RPMI7951 (cell line): ENCODE measurements at regions not wholly inside any gene's neighbourhood (a gene's known extent, or its start where the extent isn't known, plus 50 kb on each side); places are given as distances from the start of the nearest gene placed in this dataset.
"Not testable (repeated sequence)": the region's sequence is repeated elsewhere in the genome, so short reads cannot be mapped to it uniquely, and the experiment has no call there.

ENCODE experiments used
- DNase-seq: peaks from one replicate; pipeline ENCODE4 v3.0.0-alpha.2; 2012; ENCODE audit warnings: low read depth

- DNase-seq: no peak
Measured at GRCh38 chr2:160730296-160730995, 236.8 kb upstream of the RBMS1 start.

DNA sequence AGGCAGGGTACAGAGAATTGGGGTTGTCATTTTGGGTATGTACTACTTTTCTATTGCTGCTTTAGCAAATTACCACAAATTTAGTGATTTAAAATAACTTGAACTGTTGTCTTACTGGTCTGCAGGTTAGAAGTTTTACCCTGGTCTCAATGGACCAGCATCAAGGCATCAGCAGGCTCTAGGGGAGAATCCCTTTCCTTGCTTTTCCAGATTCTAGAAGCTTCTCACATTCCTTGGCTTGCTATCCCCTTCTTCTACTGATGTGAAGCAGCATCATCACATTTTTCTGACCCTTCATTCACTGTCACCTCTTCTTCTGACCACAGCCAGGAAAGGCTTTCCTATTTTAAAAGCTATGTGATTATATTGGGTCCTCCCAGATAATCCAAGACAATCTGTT is 237.8 kb upstream of the RBMS1 start:
- DNase-seq: no peak

DNA sequence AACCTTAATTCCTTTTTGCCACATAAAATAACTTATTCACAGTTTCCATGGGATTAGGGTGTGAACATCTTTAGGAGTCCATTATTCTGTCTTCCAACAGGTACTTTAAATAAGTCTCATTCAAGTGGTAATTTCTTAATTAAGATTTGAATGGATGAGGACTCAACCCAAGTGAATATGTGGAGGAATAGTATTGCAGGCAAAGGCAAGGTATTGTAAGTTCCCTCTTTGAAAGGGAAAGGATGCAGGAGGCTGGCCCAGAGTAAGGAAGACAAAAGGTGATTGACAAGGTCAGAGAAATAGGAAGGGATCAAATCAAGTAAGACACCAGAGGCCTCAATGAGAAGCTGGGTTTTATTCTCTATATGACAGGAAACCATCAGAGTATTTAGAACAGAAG is 238.2 kb upstream of the RBMS1 start:
- DNase-seq: no peak

GRCh38 chr2:160735696-160736095 is 242.1 kb upstream of the RBMS1 start:
- DNase-seq: no peak

GRCh38 chr2:160736148-160737028 is 242.8 kb upstream of the RBMS1 start:
- peak; percentile 60 for DNase-seq

DNA sequence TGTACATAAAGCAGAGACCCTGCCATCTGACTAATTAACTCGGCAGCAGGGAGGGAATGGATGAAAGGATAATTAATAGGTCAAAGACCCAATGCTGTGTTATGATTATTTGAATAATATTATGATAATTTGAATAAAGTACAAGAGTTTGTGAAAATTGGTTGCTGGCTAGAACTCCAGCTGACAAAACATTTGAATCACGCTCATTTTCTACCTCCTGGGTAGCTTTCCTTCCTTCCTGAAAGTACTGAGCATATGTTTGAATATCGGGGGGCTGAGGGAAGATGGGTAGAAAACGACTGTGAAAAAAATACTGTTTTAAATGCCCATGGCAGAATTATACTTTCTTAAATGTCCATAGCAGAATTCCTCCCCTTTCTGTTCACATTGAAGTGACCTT is 243.6 kb upstream of the RBMS1 start:
- no peak for DNase-seq

DNA sequence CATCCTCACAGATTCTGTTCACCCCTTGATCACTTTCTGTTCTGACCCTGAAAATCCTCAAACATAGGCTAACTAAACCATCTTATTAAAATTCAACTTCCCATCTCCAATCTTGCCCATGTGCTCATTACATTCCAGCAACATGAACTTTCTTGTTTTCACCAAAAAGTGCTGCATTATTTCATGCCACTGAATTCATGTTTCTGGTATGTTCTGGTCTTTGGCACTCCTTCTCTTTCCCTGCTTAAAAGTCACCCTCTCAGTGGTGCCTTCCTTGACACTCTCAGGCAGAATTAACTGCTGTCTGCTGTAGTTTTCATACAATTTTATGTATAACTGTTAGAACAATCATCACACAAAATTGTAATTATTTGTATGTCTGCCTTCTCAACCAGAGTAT is 247.7 kb upstream of the RBMS1 start:
- no peak for DNase-seq

DNA sequence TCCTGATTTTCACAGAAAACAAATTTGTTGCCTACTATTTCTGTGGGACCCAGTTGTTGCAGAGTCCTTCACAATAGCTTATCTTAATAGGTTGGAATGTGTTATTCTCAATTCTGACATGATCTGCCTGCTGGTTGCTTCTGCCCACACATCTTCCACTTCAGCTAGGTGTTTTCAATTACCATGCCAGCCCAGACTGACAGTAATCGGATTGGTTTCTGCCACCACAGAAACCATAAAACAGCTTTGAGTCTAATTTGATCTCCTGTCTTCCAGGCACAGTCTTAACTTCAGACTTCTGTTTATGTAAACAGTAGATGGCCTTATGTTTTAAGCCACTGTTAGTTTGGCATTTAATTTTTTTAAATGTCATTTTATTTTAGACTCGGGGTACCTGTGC is 248.2 kb upstream of the RBMS1 start:
- no peak for DNase-seq

DNA sequence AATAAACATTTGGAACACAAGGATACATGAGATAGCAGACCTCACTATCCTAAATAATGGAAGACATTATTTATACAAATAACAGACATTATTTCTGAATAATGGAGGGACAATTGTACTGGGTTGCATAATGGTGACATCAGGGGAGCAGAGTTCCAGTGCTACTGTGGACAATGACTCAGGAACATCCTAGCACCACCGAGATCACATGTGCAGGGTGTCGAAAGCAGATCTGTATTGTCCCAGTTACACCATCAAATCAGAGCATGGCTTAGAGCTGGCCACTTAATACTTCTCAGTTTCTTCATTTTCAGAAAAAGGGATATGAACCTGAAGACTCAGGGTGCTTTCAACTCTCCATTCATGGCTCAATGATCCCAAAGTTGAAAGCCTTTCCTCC is 249.1 kb upstream of the RBMS1 start:
- DNase-seq: peak; percentile 20

GRCh38 chr2:160747501-160748170 is 254.0 kb upstream of the RBMS1 start:
- DNase-seq: peak; percentile 92

DNA sequence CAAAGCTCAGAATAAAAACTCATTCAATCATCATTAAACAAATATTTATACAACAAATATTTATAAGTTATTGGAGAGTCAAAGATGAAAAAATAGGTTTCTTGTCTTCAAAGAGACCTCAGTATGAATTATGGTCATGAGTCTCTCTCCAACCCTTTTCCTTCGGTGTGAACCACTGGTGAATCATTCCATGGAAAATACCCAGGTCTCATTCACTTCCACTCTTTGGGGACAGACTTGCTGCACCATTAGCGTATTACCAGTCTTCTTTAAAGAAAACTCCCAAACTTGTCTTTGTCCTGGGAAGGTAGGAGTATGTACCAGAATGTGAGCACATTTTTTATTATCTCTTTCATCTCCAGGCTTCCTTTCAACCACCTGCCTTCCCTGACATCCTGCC is 257.4 kb upstream of the RBMS1 start:
- peak; percentile 81 for DNase-seq

DNA sequence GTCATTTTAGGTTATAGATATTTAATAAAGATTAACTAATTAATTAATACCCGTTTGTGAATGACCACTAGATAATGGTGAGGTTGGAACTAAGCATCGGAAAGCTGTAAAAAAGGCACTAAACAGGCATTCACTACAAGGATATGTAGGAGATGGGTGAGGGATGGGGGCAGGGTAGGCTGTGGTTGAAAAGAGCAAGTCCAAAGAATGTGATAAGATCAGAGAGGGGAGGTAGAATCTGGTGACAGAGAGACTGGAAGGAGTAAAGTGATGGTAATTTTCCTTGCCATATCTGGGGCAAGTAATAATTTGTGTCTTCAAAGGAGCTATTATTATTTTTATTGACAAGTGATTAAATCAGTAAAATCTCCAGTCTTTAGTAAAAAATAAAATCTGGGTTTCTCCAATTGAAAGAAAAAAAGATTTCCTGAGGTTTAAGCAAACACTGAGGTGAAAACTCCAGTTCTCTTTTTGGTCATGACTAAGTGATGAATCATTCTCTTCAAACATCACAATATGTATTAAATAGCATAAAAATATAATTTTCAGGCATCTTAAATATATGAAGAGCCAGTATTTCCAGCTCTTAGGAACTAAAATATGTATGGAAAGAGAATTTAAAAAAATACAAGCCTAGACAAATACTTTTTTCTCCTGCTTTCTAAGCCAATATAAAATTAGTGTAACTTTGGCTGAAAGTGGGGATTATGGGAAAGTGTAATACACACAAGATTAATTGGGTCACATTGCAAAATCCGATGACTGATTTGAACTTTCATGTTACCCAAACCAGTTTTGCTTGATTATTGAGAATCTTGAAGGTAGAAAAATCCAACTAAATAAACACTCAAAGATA is 259.1 kb upstream of the RBMS1 start:
- peak; percentile 85 for DNase-seq

DNA sequence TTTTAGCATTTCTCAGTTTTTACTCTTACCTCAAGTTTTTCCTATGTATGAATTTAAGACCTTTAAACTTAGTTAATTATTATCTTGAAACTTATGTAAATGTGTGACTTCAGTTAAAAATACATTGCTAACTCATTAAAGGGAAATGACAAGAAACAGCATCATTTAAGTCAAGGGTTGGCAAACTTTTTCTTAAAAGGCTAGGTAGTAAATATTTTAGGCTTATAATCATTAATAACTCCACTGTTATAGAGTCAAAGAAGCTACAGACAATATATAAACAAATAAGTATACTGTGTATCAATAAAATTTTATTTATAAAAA is 259.7 kb upstream of the RBMS1 start:
- DNase-seq: no peak

DNA sequence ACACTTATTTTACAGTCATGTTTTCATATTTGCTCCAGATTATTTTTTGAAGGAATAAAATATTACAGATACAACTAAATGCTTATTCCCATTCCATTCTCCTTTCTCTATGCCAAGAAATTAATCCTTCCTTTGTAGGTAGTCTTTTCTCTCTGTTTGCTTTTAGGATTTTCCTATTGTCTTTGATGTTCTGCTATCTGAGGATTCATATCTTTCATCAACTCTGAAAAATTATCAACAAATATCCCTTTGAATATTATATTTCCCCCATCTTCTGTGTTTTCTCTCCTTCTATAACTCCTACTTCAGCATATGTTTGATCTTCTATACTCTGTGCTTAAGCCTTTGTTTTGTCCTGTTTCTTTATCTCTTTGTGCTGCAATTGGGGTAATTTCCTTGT is 260.4 kb upstream of the RBMS1 start:
- DNase-seq: no peak

DNA sequence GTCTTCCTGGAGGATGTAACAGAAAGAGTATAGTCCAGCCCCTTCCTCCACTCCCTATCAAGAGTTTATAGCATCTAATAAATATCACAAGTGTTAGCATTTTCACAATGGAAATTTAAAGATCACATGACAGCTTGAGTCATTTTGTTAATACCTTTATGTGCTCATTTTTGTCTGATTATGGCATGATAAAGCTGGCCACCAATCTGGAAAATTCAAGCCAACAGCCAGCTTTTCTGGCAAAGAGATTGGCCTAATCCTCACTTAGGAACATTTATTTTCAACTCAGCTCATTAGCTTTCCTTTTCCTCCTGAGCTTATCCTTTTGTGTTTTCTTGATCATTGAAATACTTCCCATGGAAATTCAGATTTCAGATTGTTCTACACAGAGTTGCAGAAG is 262.9 kb upstream of the RBMS1 start:
- no peak for DNase-seq

DNA sequence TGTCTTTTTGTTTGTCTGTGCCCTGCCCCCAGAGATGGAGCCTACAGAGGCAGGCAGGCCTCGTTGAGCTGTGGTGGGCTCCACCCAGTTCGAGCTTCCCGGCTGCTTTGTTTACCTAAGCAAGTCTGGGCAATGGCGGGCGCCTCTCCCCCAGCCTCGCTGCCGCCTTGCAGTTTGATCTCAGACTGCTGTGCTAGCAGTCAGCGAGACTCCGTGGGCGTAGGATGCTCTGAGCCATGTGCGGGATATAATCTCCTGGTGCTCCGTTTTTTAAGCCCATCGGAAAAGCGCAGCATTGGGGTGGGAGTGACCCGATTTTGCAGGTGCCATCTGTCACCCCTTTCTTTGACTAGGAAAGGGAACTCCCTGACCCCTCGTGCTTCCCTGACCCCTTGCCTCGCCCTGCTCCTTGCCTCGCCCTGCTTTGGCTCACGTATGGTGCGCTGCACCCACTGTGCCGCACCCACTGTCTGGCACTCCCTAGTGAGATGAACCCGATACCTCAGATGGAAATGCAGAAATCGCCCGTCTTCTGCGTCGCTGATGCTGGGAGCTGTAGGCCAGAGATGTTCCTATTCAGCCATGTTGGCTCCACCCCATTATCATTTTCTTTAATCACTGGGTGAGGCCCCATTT is 269.0 kb upstream of the RBMS1 start:
- not testable (repeated sequence) for DNase-seq

DNA sequence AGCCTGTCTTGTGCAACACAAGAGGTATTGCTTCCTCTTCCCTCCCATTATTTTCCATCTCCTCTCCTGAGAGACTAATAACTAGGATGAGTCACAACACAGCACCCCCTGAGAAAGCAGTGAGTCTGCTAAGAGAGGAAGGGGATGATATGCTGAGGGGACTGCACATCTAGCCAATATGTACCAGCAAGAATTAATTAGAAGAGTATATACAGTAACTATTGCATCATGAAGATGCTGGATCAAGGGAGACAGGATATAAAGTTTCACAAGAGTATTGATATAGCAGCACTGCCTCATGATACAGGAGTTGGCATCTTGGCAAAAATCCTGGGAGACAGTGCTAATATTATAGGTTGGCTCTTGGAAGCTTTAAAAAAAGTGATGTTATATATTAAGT is 289.9 kb upstream of the RBMS1 start:
- no peak for DNase-seq

DNA sequence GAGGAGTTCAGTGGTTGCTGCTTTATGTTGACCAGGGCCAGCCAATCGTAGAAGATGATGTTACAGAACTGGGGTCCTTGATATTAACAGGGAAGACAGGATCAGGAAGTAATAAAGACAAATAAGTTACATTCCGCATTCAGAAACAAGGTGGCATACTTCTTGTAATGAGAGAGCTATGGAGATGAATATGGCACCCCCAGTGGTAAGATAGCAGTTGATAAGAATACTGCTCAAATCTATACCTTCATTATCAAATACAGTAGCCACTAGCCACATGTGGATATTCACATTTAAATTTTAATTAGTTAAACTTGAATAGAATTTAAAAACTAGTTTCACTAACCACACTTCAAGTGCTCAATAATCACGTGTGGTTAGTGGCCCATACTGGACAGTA is 290.4 kb upstream of the RBMS1 start:
- DNase-seq: peak; percentile 4

DNA sequence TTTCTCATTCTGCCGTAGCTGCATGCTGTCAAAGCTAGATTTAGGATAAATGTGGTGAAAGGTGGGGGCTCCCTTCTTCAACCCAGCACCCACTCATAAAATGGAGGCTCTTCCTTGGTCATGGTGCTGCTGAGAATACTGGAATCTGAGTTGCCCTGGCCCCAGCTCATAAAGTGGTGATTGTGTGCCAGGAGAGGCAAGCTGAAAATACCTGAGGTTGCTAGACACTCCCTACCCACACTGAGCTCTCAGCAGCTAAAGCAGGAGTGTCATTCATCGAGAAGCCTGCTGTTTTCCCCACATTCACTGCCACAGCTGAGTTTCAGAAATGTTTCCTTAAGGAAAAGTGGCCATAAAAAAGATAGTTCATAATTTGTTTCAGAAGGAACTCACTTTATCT is 297.1 kb upstream of the RBMS1 start:
- no peak for DNase-seq

DNA sequence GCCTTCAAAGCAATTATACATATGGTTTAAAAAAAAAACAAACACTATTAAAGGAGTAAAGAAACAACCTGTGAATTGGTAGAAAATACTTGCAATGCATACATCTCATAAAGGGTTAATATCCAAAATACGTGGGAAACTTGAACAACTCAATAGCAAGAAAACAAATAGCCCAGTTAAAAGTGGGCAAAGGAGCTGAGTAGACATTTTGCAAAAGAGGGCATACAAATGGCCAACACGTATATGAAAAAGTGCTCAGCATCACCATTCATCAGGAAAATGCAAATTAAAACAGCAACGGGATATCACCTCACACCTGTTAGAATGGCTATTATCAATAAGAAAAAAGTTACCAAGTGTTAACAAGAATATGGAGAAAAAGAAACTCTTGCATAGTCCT is 298.3 kb upstream of the RBMS1 start:
- no peak for DNase-seq

DNA sequence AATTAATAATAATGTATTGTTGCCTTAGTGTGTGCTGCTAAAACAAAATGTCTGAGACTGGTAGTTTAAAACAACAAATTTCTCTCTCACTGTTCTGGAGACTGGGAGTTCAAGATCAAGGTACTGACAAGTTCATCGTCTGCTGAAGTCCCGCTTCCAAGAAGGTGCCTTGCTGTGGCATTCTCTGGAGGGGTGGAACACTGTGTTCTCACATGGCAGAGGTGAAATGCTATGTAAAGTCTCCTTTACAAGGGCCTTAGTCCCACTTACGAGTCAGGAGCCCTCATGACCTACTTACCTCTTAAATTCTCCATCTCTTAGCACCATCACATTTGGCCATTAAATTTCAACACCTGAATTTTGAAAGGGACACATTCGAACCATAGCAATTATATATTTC is 299.2 kb upstream of the RBMS1 start:
- DNase-seq: no peak

DNA sequence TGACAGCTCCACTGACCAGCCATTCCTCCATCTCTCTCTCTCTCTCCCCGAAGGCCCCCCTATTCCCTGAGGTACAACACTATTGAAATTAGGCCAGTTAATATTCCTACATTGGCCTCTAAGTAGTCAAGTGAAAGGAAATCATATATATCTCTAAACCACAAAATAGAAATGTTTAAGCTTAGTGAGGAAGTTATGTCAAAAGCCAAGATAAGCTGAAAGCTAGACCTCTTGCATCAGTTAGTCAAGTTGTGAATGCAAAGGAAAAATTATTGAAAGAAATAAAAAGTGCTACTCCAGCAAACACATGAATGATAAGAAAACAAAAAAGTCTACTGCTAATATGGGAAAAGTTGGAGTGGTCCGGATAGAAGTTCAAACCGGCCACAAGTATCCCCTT is 301.3 kb upstream of the RBMS1 start:
- no peak for DNase-seq
